GM10248 (cell line): ENCODE measurements at regions not wholly inside any gene's neighbourhood (a gene's known extent, or its start where the extent isn't known, plus 50 kb on each side); places are given as distances from the start of the nearest gene placed in this dataset.
"Not testable (repeated sequence)": the region's sequence is repeated elsewhere in the genome, so short reads cannot be mapped to it uniquely, and the experiment has no call there.

Source experiments
- CTCF ChIA-PET: fragments of 300-600 bp; sonication (Branson Sonifier 250); formaldehyde crosslinking; extraction: SDS; loops from one replicate; lab custom pipeline; 2021; ENCODE audit warnings: antibody characterized with exemption; lab: Yijun Ruan, JAX
- POLR2A ChIA-PET: fragments of 350-650 bp; sonication (Branson Sonifier 250); formaldehyde crosslinking; extraction: SDS; loops from one replicate; lab custom pipeline; 2020; ENCODE audit warnings: antibody characterized with exemption; lab: Yijun Ruan, JAX
- DNase-seq: peaks from one replicate; pipeline ENCODE4 v3.0.0; 2012; ENCODE audit errors: extremely low spot score
- TF ChIP-seq, protein P1 (sequence below): IDR thresholded peaks from 2 replicates; pipeline ENCODE4 v1.5.1; 2012; ENCODE audit warnings: mild to moderate bottlenecking, low read depth; ENCODE audit errors: extremely low read depth, missing control alignments, control extremely low read depth

DNA sequence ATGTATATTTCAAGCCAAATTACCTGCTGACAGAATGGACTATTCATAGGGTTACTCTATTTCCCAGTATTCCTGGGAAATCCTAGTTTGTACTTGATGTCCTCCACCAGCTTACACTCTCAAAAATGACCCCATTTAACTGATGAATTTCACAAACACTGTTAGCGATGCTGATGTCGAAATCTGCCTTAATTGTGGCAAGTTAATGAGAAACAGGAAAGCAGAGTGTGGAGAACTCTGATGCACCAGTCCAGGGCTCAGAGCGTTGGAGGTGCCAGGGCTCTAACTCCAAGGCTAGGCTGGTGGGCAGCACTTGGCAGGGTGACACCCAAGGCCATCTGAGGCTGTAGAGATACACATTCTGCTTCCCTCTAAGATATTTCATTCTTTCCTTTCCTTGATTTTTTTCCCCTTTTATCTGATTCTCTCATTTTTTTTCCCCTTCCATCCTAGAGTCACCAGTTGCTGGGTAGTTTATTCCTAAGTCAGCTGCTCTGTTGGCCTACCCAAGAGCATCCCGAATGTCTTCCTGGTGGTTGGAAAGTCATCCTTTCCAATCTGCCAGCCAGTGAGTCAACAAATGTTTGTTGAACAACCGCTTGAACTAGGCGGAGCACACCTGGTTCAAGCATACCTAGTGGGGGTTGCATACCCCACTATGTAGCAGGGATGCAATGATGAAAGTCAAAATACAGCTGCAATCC, 525.0 kb upstream of the NRP1 start:
- no peak for DNase-seq
- ChIA-PET POLR2A (no interaction called here), CTCF (no interaction called here)
- TF ChIP-seq, protein P1, sequence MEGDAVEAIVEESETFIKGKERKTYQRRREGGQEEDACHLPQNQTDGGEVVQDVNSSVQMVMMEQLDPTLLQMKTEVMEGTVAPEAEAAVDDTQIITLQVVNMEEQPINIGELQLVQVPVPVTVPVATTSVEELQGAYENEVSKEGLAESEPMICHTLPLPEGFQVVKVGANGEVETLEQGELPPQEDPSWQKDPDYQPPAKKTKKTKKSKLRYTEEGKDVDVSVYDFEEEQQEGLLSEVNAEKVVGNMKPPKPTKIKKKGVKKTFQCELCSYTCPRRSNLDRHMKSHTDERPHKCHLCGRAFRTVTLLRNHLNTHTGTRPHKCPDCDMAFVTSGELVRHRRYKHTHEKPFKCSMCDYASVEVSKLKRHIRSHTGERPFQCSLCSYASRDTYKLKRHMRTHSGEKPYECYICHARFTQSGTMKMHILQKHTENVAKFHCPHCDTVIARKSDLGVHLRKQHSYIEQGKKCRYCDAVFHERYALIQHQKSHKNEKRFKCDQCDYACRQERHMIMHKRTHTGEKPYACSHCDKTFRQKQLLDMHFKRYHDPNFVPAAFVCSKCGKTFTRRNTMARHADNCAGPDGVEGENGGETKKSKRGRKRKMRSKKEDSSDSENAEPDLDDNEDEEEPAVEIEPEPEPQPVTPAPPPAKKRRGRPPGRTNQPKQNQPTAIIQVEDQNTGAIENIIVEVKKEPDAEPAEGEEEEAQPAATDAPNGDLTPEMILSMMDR: no peak

GRCh38 chr10:33858326-33858725, 523.9 kb upstream of the NRP1 start:
- CTCF ChIA-PET: no interaction called here
- DNase-seq: no peak
- TF ChIP-seq, protein P1: no peak
- POLR2A ChIA-PET: no interaction called here

GRCh38 chr10:33853221-33853620, 518.8 kb upstream of the NRP1 start:
- POLR2A ChIA-PET, CTCF ChIA-PET, DNase-seq: not testable (repeated sequence)

DNA sequence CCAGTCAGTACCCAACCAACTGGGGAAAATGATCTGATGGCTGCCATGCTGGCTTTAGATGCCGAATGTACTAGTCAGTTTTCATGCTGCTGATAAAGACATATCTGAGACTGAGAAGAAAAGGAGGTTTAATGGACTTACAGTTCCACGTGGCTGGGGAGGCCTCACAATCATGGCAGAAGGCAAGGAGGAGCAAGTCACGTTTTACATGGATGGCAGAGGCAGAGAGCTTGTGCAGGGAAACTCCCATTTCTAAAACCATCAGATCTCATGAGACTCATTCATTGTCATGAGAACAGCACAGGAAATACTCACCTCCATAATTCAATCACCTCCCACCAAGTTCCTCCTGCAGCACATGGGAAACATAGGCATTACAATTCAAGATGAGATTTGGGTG, 508.9 kb upstream of the NRP1 start:
- ChIA-PET POLR2A (no interaction called here), CTCF (no interaction called here)
- DNase-seq: no peak
- TF ChIP-seq, protein P1: no peak

DNA sequence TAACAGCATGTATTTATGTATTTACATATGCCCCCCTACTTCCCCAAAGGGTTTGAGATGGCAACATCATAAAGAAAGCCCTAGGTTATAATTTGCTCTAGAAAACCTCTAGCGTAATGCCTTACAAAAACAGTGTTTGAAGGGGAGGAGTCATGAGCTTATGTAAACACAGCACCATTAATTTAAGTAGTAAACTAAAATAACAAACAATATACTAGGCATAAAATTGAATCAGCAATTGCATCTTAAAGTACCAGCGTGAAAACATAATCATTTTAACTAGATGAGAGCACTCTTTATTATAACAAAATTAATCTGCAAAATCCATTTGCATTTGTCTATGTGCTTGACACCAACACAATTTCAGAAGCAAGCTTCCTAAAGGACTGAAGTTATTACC, 507.2 kb upstream of the NRP1 start:
- DNase-seq: no peak
- ChIA-PET POLR2A (no interaction called here), CTCF (no interaction called here)
- TF ChIP-seq, protein P1: no peak

DNA sequence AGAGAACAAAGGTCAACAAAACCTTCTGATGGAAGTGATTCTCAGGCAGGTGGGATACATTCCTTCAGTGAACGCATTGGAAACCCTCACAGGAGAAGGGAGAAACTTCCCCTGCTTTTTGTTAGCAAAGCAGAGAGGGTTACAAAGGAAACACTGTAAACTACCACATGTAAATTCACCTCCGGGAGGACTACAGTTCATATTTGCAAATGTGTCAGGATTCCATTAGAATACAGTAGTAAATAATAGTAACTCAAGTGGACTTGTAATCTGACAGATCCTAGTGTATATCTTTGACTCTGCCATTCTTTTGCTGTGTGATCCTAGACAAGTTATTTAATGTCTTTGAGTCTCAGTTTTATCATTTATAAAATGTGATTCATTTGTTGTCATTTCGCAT, 504.3 kb upstream of the NRP1 start:
- ChIA-PET CTCF (no interaction called here), POLR2A (no interaction called here)
- no peak for DNase-seq
- TF ChIP-seq, protein P1: no peak

DNA sequence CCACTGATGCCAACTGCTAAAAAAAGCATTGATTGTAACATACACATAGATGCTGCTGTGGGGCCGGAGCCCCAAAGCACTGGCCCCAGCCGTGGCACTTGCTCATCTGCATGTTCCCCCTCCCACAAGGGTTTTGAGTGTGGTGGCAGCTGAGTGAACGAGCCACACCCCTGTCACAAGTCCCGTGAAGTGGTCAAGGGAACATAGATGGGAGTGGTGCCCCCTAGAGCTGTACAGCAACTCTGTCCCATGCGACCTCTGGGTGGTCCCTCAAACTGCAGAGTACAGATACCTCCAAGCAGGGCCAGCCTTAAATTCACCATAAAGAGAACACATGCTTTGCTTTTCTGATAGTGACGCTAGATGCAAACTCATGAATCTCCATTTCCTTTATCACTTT, 503.3 kb upstream of the NRP1 start:
- POLR2A ChIA-PET: no interaction called here
- TF ChIP-seq, protein P1: no peak

More for the DNA sequence above, 503.3 kb upstream of the NRP1 start:
- CTCF ChIA-PET: interaction anchor here (0.6 kb wide), 1 partner anchor 33 kb away, joined by 3 read pairs; no protein-coding TSS in a partner anchor
- DNase-seq: no peak
